Mucosa of rectum (tissue), 2 donors: ENCODE measurements at regions not wholly inside any gene's neighbourhood (a gene's known extent, or its start where the extent isn't known, plus 50 kb on each side); places are given as distances from the start of the nearest gene placed in this dataset.

ENCODE experiments used
- H3K27ac ChIP-seq, 2 donors: one replicate each; pipeline ENCODE4 v1.7.0; 2013; ENCODE audit warnings: inconsistent platforms in 2 of 2, low read depth in 2 of 2, low read length in 2 of 2
- H3K27me3 ChIP-seq, 2 donors: one replicate each; pipeline ENCODE4 v1.7.0; 2013; ENCODE audit warnings: low read length in 2 of 2; ENCODE audit not compliant: control insufficient read depth in 2 of 2, insufficient read depth in 2 of 2
- H3K36me3 ChIP-seq, 2 donors: one replicate each; pipeline ENCODE4 v1.7.0; 2013; ENCODE audit warnings: low read length in 2 of 2; ENCODE audit not compliant: control insufficient read depth in 2 of 2, insufficient read depth in 2 of 2
- H3K4me1 ChIP-seq, 2 donors: one replicate each; pipeline ENCODE4 v1.7.0; 2013; ENCODE audit warnings: low read length in 2 of 2, mild to moderate bottlenecking in 1 of 2; ENCODE audit not compliant: control insufficient read depth in 2 of 2, insufficient read depth in 2 of 2
- H3K4me3 ChIP-seq, 2 donors: one replicate each; pipeline ENCODE4 v1.7.0; 2013; ENCODE audit warnings: low read length in 2 of 2
- H3K9ac ChIP-seq, 2 donors: one replicate each; pipeline ENCODE4 v1.7.0; 2013; ENCODE audit warnings: low read length in 2 of 2, low read depth in 1 of 2, mild to moderate bottlenecking in 1 of 2
- H3K9me3 ChIP-seq, 2 donors: one replicate each; pipeline ENCODE4 v1.7.0; 2013; ENCODE audit warnings: low read length in 2 of 2; ENCODE audit not compliant: control insufficient read depth in 2 of 2
- donor health status: healthy.
- donor health status: Normal muscosa, but diverticular disease.

DNA sequence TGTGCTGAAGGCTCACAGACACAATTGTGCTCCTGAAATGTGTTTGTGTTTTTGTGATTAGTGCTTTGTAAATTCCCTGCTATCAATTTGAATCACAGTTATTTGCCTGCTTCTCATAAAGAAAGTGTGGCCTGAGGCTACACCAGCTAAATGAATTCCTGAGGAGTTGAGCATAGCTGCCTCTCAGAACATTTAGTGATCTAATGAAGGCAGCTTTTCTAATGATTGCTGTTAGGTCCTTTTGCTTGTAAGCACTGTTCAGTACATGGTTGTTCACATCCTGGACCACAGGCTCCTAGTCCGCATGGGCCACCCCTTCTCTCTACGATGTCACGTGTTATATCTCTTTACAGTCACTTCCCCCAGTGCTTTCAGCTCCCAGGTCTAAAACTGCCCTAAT, 238.2 kb downstream of the B3GLCT start:
- H3K27ac ChIP-seq: no peak overlapping the region
- peaks cover 0 to 4% of the 10 kb centered on the region in 2 donors for H3K4me1 ChIP-seq
- no peaks in the 10 kb centered on the region for H3K27me3 ChIP-seq
- H3K9me3 ChIP-seq: no peaks in the 10 kb centered on the region
- no peak overlapping the region for H3K4me3 ChIP-seq
- H3K9ac ChIP-seq: no peak overlapping the region
- H3K36me3 ChIP-seq: no peaks in the 10 kb centered on the region

- peaks cover 0 to 4% of the 10 kb centered on the region in 2 donors for H3K4me1 ChIP-seq
- H3K9me3 ChIP-seq: no peaks in the 10 kb centered on the region
- no peak overlapping the region for H3K4me3 ChIP-seq
- no peaks in the 10 kb centered on the region for H3K36me3 ChIP-seq
- no peak overlapping the region for H3K9ac ChIP-seq
- H3K27ac ChIP-seq: no peak overlapping the region
- no peaks in the 10 kb centered on the region for H3K27me3 ChIP-seq
Observed at GRCh38 chr13:31440132-31440531, 240.4 kb downstream of the B3GLCT start.

- Histone ChIP-seq H3K4me1 (no peaks in the 10 kb centered on the region), H3K27me3 (no peaks in the 10 kb centered on the region), H3K4me3 (no peak overlapping the region), H3K9me3 (no peaks in the 10 kb centered on the region), H3K9ac (no peak overlapping the region), H3K36me3 (no peaks in the 10 kb centered on the region), H3K27ac (no peak overlapping the region)
Observed at GRCh38 chr13:31441800-31442510, 242.2 kb downstream of the B3GLCT start.

- H3K9ac ChIP-seq: no peak overlapping the region
- no peaks in the 10 kb centered on the region for H3K9me3 ChIP-seq
- no peaks in the 10 kb centered on the region for H3K4me1 ChIP-seq
- H3K27ac ChIP-seq: no peak overlapping the region
- H3K4me3 ChIP-seq: no peak overlapping the region
- no peaks in the 10 kb centered on the region for H3K36me3 ChIP-seq
- H3K27me3 ChIP-seq: no peaks in the 10 kb centered on the region
Observed at GRCh38 chr13:31442571-31442970, 242.8 kb downstream of the B3GLCT start.

DNA sequence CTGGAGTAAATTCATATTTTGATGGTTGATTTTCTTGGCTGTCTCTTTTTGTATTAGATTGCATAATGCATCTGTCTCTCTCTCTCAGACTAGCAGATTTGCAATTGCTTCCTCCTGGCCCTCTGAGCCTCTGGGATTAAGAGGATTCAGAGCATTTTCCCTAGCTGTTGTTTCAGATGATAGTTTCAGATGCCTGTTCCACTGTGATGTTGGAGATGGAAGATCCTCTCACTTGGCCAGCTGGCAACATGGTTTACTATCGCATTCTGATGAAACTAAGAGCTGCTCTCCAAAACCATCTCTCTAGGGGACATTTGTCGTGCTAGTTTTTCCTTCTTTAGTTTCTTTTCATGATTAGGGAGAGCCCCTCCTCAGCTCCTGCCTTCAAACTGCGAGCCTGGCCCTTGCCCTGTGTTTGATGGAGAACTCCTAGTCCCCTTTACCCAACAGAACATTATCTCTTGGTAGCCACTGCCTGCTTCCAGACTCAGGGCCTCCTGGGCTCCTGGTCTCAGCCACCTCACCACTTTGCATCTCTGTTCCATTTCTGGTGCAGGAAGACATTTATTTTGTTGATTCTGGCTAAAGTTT, 244.6 kb downstream of the B3GLCT start:
- H3K9ac ChIP-seq: no peak overlapping the region
- H3K27ac ChIP-seq: no peak overlapping the region
- no peaks in the 10 kb centered on the region for H3K4me1 ChIP-seq
- no peak overlapping the region for H3K4me3 ChIP-seq
- no peaks in the 10 kb centered on the region for H3K36me3 ChIP-seq
- no peaks in the 10 kb centered on the region for H3K9me3 ChIP-seq
- H3K27me3 ChIP-seq: no peaks in the 10 kb centered on the region

- H3K9me3 ChIP-seq: no peaks in the 10 kb centered on the region
- H3K4me1 ChIP-seq: no peaks in the 10 kb centered on the region
- H3K4me3 ChIP-seq: no peak overlapping the region
- H3K27ac ChIP-seq: no peak overlapping the region
- H3K27me3 ChIP-seq: no peaks in the 10 kb centered on the region
- H3K9ac ChIP-seq: no peak overlapping the region
- no peaks in the 10 kb centered on the region for H3K36me3 ChIP-seq
Observed at GRCh38 chr13:31452525-31452924, 252.8 kb downstream of the B3GLCT start.

GRCh38 chr13:31455581-31455980, 255.8 kb downstream of the B3GLCT start:
- Histone ChIP-seq H3K4me3 (no peak overlapping the region), H3K9me3 (no peaks in the 10 kb centered on the region), H3K27me3 (no peaks in the 10 kb centered on the region), H3K36me3 (no peaks in the 10 kb centered on the region), H3K9ac (no peak overlapping the region), H3K27ac (no peak overlapping the region), H3K4me1 (no peaks in the 10 kb centered on the region)

DNA sequence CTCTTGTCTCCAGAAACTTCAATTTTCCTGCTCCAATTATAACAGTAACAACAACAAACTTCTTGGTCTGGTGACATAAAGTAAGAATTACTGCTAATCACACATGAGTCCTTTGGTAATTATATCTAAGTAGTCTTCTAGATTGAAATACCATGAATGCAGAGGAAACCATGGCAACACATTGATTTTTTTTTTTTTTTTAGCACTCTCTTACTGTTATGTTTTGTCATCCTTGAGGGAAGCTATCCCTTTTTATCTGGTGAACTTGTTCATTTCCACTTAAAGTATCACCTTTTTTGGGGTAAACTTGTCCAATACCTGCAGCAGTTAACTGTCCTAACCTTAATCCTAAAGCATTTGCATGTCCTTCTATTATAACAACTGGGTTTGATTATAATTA, 256.3 kb downstream of the B3GLCT start:
- Histone ChIP-seq H3K27me3 (no peaks in the 10 kb centered on the region), H3K4me1 (no peaks in the 10 kb centered on the region), H3K4me3 (no peak overlapping the region), H3K36me3 (no peaks in the 10 kb centered on the region), H3K9ac (no peak overlapping the region), H3K9me3 (no peaks in the 10 kb centered on the region), H3K27ac (no peak overlapping the region)

DNA sequence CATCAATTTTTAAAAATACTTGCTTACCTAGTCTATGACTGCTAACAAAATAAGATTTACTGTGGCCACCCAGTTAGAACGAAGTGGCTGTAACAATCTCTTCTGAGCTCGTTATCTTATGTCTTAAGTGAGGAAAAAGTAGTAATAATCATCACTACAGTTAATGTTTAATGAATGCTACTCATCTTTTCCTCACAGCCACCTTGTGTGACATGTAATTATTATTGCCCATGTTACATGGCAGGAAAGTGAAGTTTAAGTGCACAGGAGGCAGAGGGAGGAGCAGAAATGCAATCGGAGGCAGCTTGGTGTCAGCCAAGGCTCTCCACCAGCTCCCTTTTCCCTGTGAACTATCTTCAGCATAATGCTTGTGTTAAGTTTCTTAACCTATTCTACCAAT, 260.3 kb downstream of the B3GLCT start:
- H3K9ac ChIP-seq: no peak overlapping the region
- H3K4me1 ChIP-seq: no peaks in the 10 kb centered on the region
- H3K27me3 ChIP-seq: no peaks in the 10 kb centered on the region
- H3K36me3 ChIP-seq: no peaks in the 10 kb centered on the region
- no peak overlapping the region for H3K27ac ChIP-seq
- no peaks in the 10 kb centered on the region for H3K9me3 ChIP-seq
- H3K4me3 ChIP-seq: no peak overlapping the region

DNA sequence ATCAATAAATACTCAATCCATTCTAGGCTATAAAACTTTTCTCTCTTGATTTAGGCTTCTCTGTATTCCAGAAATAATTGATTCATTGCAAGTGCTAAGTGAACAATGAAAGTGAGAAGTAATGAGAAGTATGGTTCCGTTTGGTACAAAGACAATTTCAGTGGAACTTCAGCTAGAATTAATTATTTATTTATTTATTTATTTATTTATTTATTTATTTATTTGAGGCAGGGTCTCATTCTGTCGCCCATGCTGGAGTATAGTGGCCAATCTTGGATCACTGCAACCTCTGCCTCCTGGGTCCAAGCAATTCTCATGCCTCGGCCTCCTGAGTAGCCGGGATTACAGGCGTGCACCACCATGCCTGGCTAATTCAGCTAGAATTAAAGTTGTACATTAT, 262.1 kb downstream of the B3GLCT start:
- no peak overlapping the region for H3K27ac ChIP-seq
- H3K4me1 ChIP-seq: no peaks in the 10 kb centered on the region
- no peak overlapping the region for H3K9ac ChIP-seq
- no peaks in the 10 kb centered on the region for H3K36me3 ChIP-seq
- H3K4me3 ChIP-seq: no peak overlapping the region
- no peaks in the 10 kb centered on the region for H3K9me3 ChIP-seq
- H3K27me3 ChIP-seq: no peaks in the 10 kb centered on the region
